ENCODE measurements at regions not wholly inside any gene's neighbourhood (a gene's known extent, or its start where the extent isn't known, plus 50 kb on each side); places are given as distances from the start of the nearest gene placed in this dataset.

DNA sequence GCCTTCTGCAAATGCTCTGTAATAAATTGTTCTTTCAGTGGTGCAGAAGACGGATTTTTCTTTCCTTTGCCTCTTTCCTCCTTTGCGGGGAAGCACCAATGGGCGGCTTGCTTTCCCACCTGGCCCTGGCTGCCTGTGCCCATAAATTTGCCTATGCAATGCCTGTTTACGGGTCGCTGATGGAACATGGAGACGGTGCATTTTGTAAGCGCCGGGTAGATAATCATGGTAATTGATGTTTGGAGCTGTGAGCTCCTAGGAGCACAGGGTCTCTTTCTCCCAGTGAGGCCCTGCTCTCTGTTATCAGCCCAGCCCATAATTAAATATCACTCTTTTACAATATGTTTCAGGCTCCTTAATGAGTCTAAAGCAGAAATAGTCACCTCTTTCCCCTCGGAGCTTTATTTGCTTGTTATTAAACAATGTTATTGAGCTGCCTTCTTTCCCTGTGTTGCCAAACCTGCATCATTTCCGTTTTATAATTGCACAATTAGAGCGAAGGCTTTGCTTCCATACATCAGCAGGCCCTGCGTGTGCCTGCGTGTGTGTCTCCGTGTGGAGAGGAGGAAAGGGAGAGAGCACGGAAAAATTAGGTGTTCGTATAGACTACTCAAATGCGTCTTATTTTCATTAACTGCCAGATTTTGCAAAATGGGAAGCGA lies 437.4 kb upstream of the POU3F3 start:
- DNase-seq = no peak

DNA sequence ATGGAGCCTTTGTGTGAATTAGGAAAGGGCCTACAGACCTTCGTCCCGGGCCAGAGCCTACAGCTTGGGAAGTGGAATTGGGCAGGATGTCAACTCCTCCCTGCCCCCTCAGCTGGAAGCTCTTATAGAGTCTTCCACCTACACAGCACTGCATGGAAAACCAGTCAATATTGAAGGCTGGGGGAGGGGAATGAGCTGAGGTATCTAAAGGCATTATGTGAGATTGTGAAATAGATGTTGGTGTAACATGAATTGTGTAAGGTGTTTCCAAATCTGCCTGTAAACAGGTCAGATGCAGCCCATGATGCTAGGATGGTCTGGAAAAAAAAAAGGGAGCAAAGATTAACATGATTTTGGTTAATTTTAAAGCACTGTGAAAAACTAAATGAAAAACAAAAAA lies 433.5 kb upstream of the POU3F3 start:
- DNase-seq = no peak

DNA sequence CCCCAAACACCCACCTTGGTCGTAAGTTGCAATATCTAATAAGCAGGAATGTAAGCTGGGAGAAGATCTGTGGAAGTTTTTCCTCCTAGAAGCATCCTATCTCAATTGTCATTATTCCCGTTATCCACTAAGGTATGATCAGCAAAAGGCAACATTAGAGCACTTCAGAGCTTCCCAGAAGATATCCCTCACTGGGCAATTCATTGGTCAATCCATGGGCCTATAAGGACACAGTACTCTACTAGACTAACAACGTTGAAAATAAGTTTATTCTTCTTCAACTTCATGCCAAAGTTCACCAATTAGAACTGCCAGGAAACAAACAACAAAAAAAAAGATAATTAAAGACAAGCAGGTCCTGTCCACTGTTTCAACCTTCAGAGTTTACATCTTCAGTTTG lies 433.0 kb upstream of the POU3F3 start:
- DNase-seq = no peak

DNA sequence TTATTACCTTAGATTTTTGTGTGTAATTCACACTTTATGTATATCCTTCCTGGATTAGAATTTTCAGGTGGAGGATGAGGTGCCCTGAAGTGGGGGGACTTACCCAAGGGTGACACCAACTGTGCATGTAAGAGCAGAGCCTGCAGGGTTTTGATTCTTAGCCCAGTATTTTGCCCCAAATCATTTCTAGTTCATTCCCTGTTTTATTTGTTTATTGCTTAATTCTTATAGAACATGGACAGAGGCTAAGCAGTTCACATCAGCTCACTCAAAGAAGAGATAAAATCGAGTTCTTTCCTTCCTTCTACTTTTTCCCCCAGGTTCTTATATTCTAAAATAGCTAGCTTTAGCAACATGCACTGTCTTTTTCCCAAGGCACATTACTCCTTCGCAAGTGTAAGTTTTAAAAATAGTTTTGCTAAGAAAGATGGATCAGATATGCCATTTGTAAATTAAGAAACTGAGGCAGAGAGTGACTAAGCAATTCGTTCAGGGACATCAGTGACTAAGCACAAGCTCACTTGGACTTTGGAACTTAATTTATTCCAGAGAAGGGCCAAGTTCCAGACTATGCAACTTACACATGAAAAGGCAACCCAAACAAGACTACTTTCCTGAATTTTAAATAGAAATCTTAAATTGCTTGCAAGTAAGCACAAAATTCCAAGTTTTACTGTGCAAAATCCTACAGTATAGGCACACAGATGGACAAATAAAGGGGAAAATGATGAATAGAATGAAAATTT lies 427.9 kb upstream of the POU3F3 start:
- no peak for DNase-seq

DNA sequence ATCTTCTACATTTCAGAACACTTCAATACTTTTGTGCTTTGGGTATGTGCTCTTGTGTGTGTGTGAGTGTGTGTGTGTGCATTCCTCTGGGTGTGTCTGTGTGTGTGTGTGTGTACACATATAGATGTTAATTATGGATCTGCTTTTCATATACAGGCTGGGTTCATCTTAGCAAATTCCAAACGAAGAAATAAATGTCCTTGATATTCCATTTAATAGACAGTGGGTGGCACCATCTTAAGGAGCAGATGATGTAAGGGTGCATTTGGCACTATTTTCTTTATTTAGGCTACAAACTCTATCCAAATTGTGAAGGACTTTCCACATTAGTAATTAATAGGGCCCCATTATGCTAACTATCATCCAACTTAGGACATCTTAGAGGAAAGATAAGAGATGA lies 425.8 kb upstream of the POU3F3 start:
- no peak for DNase-seq

DNA sequence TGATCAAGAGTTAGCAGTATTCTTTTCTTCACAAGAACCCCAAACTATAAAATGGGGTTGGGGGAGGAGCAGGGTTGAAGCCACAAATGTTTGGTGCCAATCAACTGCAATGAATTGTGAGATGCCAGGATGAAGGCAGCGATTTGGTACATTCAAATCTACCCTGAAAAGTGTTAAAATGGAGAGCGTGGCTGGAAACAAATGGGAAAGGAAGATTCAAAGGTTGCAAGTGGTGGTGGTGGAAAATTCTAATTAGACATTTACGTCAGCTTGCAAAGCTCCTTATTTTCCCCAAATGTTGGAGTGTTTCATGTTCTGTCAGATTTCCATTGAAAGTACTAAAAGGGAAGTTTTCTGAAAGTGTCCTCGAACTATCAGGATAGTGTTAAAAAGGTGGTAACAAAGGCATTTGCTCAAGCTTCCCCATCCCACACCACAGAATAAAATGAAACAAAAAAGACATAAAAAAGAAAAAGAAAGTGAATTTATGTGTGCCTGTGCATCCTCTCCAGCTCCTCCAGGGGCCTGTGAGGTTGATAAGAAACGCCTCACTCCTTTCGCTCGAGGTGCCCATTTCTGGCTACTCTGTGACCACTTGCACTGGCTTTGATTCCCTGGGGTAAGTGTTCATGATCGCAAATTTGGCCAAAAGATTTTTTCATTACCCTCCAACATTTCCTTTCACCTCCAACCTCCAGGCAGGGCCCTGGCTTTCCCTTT lies 424.1 kb upstream of the POU3F3 start:
- DNase-seq = no peak

DNA sequence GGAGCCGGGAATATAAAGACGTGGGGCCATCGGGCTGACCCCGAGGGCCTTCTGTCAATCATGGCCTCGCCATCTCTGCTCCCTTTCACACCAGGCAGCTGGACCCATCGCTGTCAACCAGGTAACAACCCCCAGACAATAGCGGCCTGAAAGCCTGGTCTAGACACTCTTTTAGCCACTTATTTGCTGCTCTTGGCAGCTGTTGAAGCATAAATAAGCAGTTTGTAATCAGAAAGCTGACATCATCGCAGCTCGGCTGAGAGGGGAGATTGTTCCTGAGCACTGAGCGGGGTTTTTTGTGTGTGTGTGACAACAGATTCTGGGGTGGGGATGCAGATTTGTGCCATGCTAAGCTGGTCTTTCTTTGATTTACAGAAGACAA lies 423.6 kb upstream of the POU3F3 start:
- DNase-seq = no peak

DNA sequence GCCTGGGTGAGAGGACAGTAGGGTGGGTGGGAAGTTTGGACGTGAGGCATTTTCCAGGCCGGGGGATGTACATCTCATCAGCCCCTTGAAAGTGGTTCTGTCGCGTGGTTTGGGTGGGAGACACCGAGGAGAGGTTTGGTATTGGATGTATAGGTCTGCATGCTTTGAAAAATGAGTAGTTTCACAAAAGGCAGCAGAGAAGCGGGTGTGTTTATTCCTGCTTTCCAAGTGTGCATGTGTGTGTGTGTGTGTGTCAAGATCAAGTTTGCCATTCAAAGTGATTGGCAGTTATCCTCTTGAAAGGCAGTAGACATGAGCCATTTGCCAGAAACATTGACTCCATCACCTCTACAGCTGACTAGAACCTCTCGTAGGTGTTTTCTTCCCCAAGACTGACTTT lies 423.1 kb upstream of the POU3F3 start:
- DNase-seq = no peak

DNA sequence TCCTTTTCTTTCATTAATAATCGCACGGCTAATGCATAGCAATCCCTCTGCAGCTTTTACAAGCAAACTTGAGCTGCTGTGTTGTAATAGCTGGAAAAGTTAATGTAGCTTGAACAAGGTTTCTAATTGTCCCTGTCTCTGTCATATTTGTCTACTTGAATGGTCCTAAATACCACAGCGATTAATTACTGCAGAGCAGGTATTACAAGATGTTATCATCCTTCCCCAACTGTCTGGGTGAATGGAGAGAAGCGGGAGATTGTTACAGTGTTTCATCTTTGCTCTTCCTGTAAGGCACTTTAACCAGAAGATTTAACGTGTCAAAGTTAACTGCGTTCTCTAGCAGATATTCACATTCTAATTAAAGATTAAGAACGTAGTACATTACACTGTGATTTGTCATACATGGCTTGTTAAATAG lies 422.2 kb upstream of the POU3F3 start:
- DNase-seq = no peak

DNA sequence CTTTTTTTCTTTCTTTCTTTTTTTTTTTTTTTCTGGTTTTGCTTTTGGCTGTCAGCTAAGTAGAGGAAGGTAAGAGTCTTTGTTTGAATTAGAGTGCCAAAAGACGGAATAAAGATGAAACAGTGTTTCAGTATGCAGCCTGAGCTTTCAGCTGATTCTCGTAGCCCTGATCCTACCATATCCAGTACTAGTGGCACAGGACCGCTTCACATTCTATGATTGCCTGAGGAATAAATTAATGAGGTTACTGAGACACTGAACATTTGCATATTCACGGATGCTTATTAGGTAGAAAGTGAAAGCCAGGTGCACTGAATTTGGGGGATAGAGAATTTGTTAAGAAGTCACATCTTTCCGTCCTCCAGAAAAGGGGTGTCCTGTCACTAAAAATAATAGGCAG lies 421.5 kb upstream of the POU3F3 start:
- DNase-seq = no peak

DNA sequence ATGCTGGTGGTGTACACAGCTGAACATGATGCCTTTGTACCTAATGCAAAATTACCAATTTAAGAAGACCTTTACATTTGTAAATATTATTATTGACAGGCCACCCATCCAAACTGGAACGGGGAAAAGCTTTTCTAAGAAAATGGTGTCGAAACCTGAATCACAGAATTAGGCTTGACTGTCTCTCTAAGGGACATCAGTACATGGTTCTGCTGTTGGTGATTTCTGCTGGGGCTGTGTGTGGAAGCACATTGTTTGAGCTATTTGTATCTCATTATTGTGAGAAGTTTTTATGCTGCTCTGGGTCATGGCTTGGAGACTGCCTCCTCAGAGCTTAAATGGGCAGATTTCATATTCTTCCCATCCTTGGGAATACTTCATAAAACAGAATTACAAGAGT lies 420.9 kb upstream of the POU3F3 start:
- DNase-seq = no peak

DNA sequence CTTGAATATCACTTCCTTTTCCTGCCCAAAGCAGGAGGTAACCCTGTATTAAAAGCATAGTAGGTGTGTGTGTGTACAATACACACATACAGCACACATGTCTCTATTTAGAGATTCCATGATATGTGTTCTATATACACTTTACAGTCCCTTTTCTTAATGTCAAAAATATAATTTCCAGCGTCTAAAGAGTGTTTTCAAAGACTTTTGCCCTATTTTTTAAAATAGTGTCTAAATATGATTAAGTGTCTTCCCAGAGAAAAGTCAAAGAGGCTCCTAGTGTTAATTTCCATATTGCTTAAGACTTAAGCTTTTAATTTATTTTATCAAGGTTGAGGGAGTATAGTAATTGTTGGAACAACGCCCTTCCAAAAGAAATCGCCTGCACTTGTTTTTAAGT lies 420.3 kb upstream of the POU3F3 start:
- DNase-seq = no peak

DNA sequence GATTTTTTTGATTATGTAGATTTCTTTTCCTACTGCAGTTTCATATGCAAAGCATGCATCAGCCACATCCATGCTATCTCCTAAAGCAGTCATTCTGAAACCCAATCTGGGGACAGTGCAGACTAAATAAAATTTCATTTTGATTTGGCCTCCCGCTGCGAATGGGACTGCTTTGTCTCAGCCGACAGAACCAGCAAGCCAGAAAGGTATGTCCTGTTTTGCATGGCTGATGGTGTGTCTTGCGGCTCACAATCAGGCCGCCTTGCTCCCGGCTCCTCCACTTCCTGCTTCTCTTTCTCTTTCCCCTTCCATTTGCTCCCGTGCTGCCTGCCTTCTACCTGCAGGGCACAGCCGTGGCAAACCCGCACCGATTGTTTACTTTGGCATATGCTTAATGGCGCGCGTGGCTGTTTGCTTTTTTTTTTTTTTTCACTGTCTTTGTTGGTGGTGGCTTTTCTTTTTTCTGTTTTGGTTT lies 419.6 kb upstream of the POU3F3 start:
- DNase-seq = peak in 1 of 5 donors; percentile 25

DNA sequence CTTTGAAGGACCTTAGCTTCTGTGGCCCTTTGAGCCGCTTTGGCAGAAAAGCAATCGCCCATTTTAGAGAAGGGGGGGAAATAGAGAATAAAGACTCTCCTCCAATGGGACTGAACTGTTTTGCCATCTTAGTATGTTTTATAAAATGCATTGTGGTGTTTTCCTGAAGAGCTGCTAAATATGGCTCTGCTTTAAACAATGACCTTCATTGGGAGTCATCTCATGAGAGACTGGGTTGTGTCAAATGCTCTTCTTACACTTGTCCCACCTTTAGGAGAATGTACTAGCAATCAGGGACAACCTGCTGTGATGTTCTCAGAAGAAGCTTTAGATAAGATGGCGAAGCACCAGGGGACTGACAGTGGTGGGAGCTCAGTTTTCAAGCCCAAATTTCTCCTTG lies 418.9 kb upstream of the POU3F3 start:
- DNase-seq = no peak

DNA sequence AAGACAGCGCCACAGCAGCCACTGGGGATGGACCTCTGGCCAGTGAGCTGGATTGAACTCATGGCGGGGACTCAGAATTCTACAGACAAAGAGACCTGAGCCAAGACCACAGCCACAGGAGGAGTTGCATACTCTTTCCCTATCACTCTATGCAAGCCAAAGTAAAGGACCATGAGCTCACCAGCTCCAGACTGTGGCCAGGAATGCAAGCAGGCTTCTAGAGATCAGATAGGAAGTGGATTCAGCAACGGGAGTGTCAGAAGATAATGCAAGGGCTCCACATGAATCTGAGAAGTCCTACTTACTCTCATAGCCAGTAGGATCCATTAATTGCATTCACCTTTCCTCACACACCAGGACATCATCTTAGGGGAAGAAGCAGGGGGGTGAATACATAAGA lies 415.4 kb upstream of the POU3F3 start:
- no peak for DNase-seq

DNA sequence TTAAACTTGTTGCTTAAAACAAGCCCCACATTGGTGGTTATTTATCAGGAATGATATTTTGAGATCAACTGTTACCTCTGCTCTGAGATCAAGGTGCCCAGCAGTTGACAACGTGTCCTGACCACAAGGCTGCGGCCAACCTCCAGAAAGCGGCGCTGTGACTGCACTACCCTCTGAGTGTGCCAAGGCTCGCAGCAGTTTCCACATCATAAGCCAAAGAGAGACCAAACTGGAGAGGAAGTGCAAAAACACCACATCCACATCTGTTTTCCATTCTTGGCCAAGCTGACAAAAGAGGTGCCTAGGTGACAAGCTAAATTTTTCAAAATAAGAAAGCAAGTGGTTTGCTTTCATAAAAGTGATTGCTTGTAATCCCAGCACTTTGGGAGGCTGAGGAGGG lies 410.8 kb upstream of the POU3F3 start:
- peak in 1 of 5 donors; percentile 10 for DNase-seq

DNA sequence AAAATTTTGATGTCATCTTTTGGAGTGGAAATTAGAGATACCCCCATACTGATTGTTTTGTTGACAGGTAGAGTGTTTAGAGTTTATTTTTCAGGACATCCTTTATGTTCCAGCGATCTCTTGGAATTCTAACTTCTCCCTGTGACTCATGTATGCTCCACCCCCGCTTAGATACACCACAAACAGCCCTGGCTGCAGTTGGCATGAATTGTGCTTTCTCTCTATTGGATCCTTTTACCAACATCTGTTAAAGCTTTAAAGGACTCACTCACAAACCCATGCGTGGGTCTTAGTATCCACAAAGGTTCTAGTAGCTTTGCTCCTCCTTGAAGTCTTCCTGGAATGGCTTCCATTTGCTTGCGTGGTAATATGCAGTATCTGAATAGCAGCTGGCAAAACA lies 409.5 kb upstream of the POU3F3 start:
- no peak for DNase-seq

DNA sequence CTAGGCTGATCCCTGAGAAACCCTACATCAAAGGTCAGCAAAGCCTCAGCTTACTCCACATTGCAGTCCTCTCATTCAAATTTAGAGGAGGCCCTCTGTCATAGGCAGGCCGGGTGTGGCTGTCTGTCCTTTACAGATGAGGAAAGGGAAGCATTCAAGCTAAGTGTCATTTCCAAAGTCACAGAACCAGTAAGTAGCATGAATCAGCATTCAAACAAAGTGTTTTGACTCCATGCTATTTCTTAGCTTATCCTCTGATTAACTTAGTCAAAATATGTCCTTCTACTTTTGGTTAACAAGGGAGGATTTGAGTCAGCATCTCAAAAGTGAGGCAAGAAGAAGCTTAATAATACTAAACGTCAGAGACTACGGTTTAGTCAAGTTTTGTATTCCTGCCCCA lies 409.0 kb upstream of the POU3F3 start:
- DNase-seq = peak in 1 of 5 donors; percentile 24

DNA sequence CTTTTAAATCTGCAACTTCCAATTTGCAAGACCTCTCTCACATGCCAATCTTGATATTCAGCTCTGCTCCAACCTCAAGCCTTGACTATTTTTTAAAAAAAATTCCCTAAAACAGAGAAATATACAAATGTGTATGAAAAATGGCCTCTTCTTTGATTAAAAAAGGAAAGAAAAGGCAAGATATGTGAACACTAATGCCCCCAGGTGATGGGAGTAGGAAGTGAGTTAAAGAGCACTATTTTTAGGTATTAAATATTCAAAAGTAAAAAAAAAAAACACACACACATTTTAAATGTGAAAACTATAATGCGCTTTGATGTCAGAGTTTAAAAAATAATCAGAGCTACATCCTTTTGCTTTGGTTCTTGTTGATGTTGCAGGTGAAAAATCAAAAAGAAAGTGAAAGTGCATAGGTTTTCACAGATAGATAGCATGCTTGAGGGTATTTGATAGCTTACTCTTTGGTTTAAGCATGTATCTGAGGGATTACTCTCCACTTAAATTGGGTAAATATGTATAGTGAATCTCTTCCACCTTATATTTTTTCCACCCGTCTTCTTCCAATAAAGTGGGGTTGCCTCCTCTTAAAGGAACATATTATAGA lies 406.0 kb upstream of the POU3F3 start:
- no peak for DNase-seq

DNA sequence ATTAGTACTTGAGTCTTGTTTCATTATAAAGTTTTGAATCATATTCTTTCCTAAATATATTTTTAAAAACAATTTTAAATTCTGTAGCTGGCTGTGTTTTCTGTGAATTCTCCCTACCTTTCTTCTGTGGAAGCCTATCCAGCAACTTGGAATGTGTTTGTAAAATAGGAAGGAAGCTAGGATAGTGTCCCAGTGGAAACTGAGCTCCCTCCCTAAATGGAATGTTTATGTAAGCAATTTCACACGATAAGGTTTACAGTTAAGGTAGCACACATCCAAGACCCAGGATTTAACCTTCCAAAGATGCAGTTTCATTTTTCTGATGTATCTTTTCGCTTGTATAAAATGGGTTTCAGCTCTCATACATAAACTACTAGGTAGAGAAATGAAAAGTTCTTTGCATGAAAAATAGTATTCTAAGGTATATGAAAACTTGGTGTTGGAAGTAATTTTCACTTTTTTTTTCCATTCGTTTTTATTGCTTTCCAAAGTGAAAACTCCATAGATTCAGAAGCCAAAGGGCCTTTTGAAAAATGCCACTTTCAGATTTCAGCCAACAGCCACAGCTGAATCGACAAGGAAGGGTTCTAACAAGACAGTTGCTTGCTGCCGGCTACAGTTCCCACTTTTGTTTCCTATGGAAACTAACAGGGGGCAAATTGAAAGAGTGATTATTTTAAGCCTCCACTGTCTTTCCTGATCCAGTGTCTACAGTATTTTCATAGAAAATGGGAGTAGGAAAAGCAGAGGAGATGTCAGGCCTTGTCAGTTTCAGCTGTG lies 405.1 kb upstream of the POU3F3 start:
- no peak for DNase-seq

DNA sequence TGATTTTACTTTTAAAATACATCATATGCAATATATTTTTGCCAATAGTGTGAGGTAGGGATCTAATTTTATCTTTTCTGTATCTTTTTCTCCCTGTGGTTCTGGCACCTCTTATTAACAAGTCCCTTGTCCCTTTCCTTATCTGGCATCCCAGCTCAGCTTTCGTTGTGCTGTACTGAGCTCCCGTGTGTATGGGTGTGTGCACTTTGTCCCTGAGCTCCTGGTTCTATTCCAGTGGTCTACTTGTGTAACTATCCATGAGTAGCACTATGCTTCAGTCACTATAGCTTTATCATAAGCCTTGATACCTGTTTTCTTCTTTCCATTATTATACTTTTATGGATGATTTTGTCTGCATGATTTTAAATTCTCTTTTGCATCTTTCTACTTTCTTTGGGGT lies 401.4 kb upstream of the POU3F3 start:
- DNase-seq = no peak

DNA sequence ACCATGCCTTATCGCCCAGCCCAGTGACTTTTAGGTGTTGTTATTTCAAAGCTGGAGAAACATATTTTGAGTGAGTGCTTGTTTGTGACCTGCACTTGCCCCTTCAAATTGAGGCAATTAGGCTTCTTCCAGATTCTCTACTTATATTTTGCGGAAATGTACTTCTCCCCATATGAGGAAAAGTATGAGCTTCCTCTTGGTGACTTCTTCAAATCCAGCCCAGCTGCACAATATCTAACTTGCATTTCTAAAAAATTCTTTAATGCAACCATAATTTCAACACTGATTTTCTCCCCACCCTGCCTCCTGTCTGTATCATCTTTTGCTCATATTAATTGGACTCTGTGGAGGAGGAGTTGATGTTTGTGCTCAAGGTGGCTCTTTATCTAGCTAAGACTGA lies 391.2 kb upstream of the POU3F3 start:
- no peak for DNase-seq

DNA sequence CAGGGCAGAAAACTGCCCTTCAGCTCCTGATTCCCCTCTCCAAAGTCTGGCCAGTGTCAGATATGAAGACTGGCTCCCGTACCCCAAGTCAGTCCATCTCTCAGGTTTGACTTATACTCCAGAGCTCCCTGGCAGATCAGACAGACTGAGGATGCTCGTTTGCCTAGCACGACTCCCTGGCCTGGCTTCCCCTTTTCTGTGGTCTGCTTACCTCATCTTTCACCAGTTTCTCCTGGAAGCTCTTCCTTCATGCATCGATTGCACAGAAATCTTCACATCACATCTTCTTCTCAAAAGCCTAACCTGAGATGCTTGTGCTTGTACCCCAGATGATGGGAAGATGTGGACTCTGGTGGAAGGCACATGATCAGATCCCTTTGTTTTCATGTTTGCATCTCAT lies 387.9 kb upstream of the POU3F3 start:
- DNase-seq = no peak

Data from T-helper 1 cell (primary cell).